Vagina (tissue), 2 donors: ENCODE measurements at regions not wholly inside any gene's neighbourhood (a gene's known extent, or its start where the extent isn't known, plus 50 kb on each side); places are given as distances from the start of the nearest gene placed in this dataset.

ENCODE experiments used
- DNase-seq, 2 donors: peaks; one replicate each; pipeline ENCODE4 v3.0.0-alpha.2; 2017; ENCODE audit errors: extremely low spot score in 2 of 2
- H3K27ac ChIP-seq: fragments of 200-600 bp; sonication (generic); one replicate; pipeline ENCODE4 v1.5.1; 2019
- H3K27me3 ChIP-seq: fragments of 200-600 bp; sonication (generic); one replicate; pipeline ENCODE4 v1.5.1; 2019
- H3K36me3 ChIP-seq, 2 donors: fragments of 200-600 bp; sonication (generic); one replicate each; pipeline ENCODE4 v1.5.1; 2017 to 2019
- H3K4me1 ChIP-seq: fragments of 200-600 bp; sonication (generic); one replicate; pipeline ENCODE4 v1.5.1; 2019
- H3K4me3 ChIP-seq, 2 donors: fragments of 200-600 bp; sonication (generic); 1 replicate in 1 of 2; 2 replicates in 1 of 2; pipeline ENCODE4 v1.5.1; 2016 to 2019
- H3K9me3 ChIP-seq: fragments of 200-600 bp; sonication (generic); one replicate; pipeline ENCODE4 v1.5.1; 2019
- POLR2A ChIP-seq, 2 donors: fragments of 450-650 bp; IDR thresholded peaks; one replicate each; pipeline ENCODE4 v1.6.1; 2017; ENCODE audit warnings: antibody characterized with exemption in 2 of 2, mild to moderate bottlenecking in 2 of 2, moderate library complexity in 2 of 2
- POLR2AphosphoS5 ChIP-seq, 2 donors: sonication (generic); formaldehyde crosslinking; IDR thresholded peaks; one replicate each; pipeline ENCODE4 v1.9.0; 2017; ENCODE audit warnings: antibody characterized with exemption in 2 of 2, mild to moderate bottlenecking in 2 of 2, low read depth in 1 of 2; ENCODE audit not compliant: insufficient read depth in 1 of 2
- intact Hi-C: fragments of 100-400 bp; cut with DNase I; formaldehyde crosslinking; loops from one replicate; pipeline ENCODE4 v1.15.1; 2023
- TF ChIP-seq, protein P1 (sequence below), 3 experiments: fragments of 450-650 bp in 2 of 3; fragments of 200-600 bp in 1 of 3; sonication (generic) in 1 of 3; IDR thresholded peaks; one replicate each; pipeline ENCODE4 v1.5.1; 2017 to 2019; ENCODE audit warnings: antibody characterized with exemption in 3 of 3, mild to moderate bottlenecking in 2 of 3, moderate library complexity in 2 of 3

DNA sequence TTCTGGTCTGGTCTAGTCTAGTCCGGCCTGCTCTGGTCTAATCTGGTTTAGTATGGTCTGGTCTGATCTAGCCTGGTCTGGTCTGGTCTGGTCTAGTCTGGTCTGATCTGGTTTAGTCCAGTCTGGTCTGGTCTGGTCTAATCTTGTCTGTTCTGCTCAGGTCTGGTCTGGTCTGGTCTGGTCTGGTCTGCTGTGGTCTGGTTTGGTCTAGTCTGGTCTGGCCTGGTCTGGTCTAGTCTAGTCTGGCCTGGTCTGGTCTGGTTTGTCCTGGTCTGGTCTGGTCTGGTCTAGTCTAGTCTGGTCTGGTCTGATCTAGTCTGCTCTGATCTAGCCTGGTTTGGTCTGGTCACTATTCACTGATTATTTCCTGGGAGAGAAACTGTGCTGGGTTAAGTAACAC, 84.1 kb upstream of the PRR23E start:
- Histone ChIP-seq H3K4me3 (no peak overlapping the region), H3K9me3 (peaks cover 8% of the 10 kb centered on the region), H3K36me3 (peaks cover 0 to 5% of the 10 kb centered on the region in 2 donors), H3K4me1 (no peaks in the 10 kb centered on the region), H3K27ac (no peak overlapping the region), H3K27me3 (no peaks in the 10 kb centered on the region)
- DNase-seq = no peak
- TF ChIP-seq POLR2A (IDR thresholded peaks at IDR 0.05) (no peak), POLR2AphosphoS5 (IDR thresholded peaks at IDR 0.05; ENCODE audit: insufficient read depth in 1 of 2, low read depth in 1 of 2) (no peak)
- TF ChIP-seq, protein P1, sequence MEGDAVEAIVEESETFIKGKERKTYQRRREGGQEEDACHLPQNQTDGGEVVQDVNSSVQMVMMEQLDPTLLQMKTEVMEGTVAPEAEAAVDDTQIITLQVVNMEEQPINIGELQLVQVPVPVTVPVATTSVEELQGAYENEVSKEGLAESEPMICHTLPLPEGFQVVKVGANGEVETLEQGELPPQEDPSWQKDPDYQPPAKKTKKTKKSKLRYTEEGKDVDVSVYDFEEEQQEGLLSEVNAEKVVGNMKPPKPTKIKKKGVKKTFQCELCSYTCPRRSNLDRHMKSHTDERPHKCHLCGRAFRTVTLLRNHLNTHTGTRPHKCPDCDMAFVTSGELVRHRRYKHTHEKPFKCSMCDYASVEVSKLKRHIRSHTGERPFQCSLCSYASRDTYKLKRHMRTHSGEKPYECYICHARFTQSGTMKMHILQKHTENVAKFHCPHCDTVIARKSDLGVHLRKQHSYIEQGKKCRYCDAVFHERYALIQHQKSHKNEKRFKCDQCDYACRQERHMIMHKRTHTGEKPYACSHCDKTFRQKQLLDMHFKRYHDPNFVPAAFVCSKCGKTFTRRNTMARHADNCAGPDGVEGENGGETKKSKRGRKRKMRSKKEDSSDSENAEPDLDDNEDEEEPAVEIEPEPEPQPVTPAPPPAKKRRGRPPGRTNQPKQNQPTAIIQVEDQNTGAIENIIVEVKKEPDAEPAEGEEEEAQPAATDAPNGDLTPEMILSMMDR (IDR thresholded peaks at IDR 0.05) = no peak
- intact Hi-C loops = no loop called here

DNA sequence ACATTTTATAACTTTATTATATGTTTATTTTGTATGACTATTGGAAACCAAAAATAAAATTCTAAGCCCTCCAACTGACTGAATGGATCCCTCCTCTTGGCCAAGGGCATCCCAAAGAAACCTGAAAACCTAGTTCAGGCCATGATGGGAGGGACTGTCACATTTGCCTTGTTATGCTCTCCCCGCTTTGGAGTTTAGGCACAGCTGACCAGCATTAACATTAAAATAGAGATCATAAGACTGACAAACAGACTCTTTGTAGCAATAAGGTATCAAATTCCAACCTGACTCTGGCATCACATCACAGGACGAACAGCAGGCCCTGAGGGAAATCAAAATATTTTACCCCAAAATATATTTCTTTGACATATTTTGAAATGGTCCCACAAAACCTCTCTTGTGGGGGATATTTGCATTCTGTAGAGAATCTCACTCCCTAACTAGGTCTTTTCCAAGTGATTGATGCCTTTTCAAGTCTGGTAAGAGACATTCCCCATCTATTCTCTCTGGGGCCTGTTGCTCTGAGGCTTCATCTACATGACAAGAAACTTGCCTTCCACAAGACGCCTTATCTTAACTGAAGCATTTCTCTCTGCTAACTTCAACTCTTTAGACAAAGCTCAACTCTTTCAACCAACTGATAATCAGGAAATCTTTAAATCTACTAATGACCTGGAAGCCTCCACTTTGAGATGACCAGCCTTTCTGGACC, 81.8 kb upstream of the PRR23E start:
- DNase-seq = no peak
- intact Hi-C loops = no loop called here
- H3K27ac ChIP-seq = no peak overlapping the region
- peaks cover 0 to 5% of the 10 kb centered on the region in 2 donors for H3K36me3 ChIP-seq
- no peak overlapping the region for H3K4me3 ChIP-seq
- peaks cover 8% of the 10 kb centered on the region for H3K9me3 ChIP-seq
- TF ChIP-seq, protein P1 (IDR thresholded peaks at IDR 0.05) = no peak
- no peak for TF ChIP-seq POLR2A (IDR thresholded peaks at IDR 0.05)
- no peak for TF ChIP-seq POLR2AphosphoS5 (IDR thresholded peaks at IDR 0.05; ENCODE audit: insufficient read depth in 1 of 2, low read depth in 1 of 2)
- no peaks in the 10 kb centered on the region for H3K27me3 ChIP-seq
- no peaks in the 10 kb centered on the region for H3K4me1 ChIP-seq

DNA sequence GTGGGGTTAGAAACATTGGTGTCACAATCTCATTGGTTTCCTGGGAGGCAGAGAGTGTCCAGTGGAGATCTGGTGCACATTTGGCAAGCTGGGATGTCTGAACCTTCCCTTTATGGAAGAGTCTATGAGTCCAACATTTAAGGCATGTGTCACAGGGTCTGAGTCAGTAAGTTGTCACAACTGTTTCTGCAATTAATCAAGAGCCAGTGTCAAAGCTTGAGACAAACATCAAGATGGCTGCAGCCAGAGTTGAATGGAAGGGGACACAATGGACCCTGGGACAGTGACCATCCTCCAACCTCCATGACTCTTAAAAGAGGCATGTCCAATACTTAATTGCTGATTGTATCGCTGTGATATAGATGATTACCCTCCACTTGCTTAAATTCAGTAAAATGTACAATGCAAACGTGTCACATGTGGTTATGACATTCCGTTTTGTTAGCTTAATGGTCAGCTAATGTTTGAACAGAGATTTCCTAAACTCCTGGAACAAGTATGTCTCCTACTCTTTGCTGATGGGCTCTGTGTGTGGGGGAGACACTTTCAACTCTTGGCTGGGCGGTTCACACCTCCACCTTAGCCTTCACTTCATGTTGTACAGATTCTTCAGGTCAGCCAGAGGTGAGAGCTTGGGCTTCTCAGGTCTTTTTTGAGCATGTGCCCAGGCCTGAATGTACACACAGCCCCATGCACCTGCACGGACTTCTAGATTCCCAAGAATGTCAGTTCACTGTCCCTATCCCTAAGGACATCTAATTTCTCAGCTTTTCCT, 79.9 kb upstream of the PRR23E start:
- Histone ChIP-seq H3K27ac (no peak overlapping the region), H3K27me3 (no peaks in the 10 kb centered on the region), H3K4me3 (no peak overlapping the region), H3K9me3 (peaks cover 8% of the 10 kb centered on the region), H3K36me3 (peaks cover 0 to 5% of the 10 kb centered on the region in 2 donors), H3K4me1 (no peaks in the 10 kb centered on the region)
- peak in 1 of 2 donors; percentile 34 for DNase-seq
- TF ChIP-seq, protein P1 (IDR thresholded peaks at IDR 0.05) = no peak
- TF ChIP-seq POLR2AphosphoS5 (IDR thresholded peaks at IDR 0.05; ENCODE audit: insufficient read depth in 1 of 2, low read depth in 1 of 2) (no peak), POLR2A (IDR thresholded peaks at IDR 0.05) (no peak)
- intact Hi-C loops = no loop called here

DNA sequence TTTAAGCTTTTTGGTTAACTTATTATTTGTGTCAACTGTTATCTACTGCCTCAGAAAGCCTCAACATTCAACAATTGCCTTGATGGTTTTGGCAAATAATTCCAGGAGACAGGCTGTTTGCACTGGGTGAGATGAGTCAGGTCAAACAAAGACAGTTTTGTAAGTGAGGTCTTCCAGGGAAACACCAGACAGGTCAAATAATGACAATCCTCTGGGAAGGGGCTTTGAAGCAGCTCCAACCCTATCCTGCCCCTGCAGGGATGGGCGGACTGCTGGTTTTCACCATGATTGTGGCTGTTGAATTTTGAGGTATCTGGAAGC, 79.4 kb upstream of the PRR23E start:
- Histone ChIP-seq H3K27me3 (no peaks in the 10 kb centered on the region), H3K27ac (no peak overlapping the region), H3K9me3 (peaks cover 8% of the 10 kb centered on the region), H3K4me3 (no peak overlapping the region), H3K4me1 (no peaks in the 10 kb centered on the region), H3K36me3 (peaks cover 0 to 5% of the 10 kb centered on the region in 2 donors)
- intact Hi-C loops = no loop called here
- TF ChIP-seq, protein P1 (IDR thresholded peaks at IDR 0.05) = no peak
- TF ChIP-seq POLR2AphosphoS5 (IDR thresholded peaks at IDR 0.05; ENCODE audit: insufficient read depth in 1 of 2, low read depth in 1 of 2) = no peak
- TF ChIP-seq POLR2A (IDR thresholded peaks at IDR 0.05) = no peak
- no peak for DNase-seq
